Activated CD4-positive, alpha-beta T cell treated with anti-CD3 and anti-CD28 coated beads, Interleukin-2, Interleukin-4, amounts not matched to agents 100 ng/mL and 50 ng/mL, durations not matched to agents 16 hours and 8 hours (primary cell): ENCODE measurements at regions not wholly inside any gene's neighbourhood (a gene's known extent, or its start where the extent isn't known, plus 50 kb on each side); places are given as distances from the start of the nearest gene placed in this dataset.

Experiments
- DNase-seq: peaks from one replicate; pipeline ENCODE4 v3.0.0-alpha.2; 2020; ENCODE audit warnings: low spot score

DNA sequence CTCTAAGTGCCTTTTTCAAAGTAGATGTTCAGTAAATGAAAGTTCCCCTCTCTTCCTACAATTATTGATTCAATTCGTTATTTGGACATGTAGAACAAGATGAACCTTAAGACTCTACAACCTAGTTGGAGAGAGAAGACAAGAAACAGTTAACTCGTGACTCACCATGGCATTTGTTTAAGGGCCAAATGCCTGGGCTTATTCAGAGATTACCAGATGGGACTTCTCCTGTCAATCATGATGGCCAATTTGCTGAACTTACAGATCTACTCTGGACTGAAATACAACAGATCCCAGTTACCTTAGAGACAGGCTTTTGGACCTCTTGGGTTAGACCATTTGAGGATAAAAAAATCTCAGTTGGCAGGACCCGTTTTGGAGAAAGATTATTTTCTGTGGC lies 93.5 kb downstream of the C1orf94 start:
- DNase-seq, result no peak

DNA sequence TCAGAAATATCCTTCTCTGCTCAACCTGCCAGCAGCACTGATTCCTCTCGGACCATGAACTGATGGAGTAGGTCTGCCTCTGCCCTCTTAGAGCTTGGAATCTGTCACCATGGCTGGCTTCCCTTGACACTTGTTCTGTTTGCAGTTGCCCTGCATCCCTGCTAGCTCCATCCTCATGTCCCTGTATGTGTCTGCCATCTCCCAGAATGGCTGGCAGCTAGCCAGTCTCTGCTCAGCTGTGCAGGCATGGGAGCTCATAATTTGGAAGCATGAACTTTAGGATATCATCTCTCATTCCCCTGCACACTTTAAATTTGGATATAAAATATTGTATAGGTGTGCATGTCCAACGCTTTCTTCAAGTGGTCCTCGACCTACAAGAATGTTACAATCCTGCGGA lies 95.4 kb downstream of the C1orf94 start:
- no peak for DNase-seq

DNA sequence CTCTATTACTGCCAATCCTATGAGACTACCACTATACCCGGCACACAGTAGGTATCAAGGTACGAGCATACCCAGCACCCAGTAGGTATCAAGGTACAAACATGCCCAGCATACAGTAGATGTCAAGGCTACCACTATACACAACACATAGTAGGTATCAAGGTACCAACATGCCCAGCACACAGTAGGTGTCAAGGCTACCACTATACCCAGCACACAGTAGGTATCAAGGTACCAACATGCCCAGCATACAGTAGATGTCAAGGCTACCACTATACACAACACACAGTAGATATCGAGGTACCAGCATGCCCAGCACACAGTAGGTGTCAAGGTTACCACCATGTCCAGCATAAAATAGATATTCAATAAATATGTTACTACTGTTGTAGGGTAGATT lies 98.4 kb downstream of the C1orf94 start:
- DNase-seq, result no peak

DNA sequence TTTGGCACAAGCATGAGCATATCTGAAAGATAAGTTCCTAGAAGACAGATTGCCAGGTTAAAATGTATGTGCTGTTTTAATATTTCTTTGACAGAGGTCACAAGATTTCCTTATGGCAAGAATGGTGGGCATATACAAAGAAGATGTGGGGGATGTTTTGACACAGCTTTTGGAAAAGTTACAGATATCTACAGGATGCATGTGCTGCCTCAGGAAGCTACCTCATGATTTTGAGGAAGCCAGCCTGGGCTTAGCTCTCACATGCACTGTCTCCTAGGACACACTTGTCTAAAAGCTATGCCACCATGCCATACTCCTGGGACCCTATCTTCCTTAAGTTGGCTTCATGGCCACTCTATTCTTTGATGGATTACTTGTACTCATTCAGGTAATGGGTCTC lies 99.9 kb downstream of the C1orf94 start:
- no peak for DNase-seq

DNA sequence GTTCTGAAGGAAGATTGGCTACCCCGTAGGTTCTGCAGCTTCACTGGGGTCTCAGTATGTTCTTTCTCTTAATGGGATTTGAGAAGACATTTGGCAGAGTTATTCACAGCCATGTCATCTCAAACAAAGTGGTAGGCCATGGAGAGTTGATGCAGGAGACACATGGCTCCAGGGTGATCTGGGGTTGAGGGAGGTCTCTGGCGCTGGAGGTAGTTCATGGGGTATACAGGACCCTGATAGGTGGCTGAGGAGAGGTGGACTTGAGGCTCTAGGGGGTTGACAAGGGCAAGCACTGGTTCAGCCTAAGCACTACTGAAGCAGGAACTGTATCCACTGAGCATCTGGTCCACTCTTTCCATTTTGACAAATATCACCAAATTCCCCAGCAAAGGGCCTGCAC lies 100.4 kb downstream of the C1orf94 start:
- DNase-seq, result no peak

DNA sequence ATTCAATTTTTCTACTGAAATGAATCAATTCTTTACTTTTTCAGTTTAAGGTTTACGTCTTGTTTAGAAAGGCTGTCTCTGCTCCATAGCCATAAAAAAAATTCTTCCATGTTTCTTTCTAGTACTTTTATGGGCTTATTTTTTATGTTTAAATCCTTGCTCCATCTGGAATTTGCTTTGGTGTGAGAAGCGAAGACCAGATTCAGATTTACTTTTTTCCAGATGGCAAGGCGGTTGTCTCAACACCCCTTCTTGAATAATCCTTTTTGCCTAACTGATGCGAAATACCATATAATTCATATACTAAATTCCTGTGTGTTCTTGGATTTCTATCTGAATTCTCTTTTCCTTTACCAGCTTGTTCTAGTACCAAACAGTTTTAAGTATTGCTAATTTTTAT lies 101.5 kb downstream of the C1orf94 start:
- no peak for DNase-seq

DNA sequence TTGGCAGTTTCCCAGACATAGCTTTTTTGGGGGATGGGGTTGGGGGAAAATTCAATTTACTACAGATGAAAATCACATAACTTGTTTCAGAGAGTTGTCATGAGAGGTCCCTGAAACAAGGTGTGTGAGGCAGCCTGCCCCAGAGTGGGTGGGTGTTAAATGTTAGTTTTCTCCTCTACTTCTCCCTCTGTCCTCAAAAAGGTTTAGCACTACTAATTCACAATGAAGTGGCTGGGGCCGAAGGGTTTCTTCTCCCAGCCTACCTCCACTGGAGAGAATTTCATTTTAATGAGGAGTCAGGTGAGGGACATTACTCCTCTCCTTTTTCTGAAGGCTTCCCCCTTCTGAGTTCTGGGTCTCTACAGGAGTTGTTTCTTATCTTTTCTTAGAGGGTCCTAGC lies 103.3 kb downstream of the C1orf94 start:
- no peak for DNase-seq

DNA sequence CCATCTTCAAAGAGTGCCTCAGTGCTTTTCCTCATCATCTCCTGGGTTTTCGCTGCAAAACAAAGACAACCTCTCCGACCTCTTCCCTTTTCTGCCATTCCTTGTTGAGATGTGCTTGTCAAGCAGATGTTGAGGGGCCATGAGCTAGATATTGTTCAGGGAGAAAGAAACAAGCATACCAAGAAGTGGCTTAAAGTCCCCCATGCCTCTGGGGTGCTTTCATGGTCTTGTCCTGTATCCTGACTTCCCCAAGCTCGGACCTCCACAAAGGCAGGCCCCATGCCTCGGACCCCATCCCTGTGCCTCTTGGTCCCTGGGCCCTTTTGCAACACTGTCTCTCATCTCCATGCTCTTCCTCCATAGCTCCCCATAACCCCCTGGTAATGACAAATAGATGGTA lies 103.8 kb downstream of the C1orf94 start:
- DNase-seq, result no peak

DNA sequence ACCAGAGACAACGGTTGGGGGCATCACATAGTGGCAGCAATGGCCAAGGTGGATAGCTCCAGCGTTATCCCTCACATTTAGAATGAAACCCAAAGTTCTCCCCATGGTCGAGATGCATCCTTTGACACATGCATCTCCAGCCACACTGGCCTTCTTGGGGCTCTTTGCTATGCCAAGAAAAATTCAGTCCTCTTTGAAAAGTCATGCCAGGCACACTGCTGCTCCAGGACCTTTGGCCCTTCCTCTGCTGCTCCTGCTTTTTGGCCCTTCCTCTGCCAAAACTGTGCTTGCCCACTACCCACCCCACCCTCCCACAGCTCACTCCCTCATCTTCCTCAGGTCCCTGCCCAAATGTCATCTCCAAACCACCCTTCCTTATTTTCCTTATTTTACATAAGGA lies 106.4 kb downstream of the C1orf94 start:
- no peak for DNase-seq

DNA sequence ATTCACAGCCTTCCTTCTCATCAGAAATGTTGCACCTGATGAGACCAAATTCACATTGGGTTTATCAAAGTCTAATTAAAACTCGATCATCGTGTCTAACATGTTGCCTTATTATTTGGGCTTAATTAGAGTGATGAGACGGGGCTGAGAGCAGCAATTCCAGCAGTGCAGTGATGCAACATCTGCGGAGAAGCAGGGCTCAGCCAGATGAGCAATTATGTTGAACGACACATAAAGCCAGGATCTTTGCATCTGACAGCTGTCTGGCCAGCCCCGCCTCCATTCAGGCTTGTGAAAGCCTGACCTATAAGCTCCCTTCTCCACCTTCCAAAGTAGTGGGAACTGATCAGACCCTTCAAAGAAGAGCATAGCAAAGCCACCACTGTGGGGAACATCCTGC lies 109.8 kb downstream of the C1orf94 start:
- no peak for DNase-seq

DNA sequence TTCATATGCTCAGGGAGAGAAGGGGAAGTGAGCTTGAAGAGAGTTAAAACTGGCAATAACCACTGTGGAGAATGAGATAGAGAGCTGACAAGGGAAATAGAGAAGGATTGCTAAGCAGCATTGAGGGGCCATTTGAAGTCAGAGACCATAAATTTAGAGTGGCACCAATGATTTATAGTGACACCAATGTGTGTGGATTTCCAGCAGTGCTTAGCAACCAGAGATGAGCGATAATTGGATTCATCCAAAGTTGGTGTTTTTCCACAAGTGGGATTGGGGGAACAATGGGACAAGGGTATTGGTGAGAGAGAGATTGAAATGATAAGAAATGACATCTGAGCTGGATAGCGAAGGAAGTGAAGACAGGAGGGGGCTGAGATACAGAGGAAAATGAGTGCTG lies 114.1 kb downstream of the C1orf94 start:
- no peak for DNase-seq

DNA sequence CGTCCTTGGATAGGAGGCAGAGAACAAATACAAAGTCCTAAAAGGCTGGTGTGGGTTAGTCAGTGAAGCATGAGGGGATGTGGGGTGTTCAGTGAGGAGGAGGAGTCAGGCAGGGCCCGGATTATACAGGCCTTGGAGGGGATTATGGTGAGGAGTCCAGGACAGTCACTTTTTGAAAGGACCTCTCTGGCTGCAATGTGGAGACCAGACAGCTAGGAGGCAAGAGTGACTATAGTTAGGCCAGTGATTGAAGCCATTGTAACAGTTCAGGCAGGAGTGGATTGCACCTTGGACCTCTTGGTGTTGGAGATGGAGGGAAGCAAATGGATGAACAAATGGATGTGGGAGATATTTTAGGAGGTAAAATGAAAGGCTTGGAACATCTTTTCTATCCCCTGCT lies 115.8 kb downstream of the C1orf94 start:
- DNase-seq, result no peak

DNA sequence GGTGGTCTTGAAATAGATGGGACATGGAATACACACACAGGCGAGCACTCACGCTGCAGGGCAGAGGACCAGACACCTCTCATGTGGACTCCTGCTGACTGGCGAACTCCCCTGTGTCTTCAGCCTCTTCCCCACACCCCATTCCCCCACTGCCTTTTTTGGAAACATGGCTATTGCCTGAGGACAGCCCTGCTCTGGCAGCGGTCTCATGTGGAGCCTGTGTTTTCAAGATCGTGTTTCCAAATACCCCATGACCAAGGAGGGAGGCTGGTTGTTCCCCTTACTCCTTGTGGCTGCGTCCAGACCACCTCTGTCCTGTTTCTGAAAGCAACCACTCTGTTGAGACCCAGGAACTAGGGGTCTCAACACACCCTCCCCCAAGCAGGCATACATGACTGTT lies 119.4 kb downstream of the C1orf94 start:
- no peak for DNase-seq

DNA sequence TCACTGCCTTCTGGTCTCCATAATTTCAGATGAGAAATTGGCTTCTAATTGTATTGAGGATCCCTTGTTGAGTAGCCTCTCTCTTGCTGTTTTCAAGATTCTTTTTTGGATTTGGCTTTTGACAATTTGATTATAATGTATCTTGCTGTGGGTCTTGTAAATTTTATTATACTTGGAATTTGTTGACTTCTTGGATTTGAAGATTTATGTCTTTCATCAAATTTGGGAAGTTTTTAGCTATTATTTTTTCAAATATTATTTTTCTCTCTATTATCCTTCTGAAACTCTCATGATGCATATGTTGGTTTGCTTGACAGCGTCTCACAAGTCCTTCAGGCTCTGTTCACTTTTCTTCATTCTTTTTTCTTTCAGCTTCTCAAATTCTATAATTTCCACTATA lies 126.1 kb downstream of the C1orf94 start:
- DNase-seq, result no peak

DNA sequence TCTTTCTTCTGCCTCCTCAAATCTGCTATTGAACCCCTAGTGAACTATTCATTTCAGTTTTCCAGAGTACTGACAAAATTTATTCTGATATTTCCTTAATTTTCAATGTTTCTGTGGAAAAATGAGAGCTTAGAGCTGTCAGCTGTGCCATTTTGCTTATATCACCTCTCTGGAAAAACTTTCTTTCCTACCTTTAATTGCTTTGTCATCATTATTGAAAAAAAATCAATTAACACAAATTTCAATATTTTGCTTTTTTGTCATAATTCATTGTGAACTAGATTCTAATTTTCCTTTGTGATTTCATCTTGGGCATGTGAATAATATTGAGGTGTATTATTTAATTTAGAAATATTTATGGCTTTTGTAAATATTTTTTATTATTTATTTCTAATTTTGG lies 126.5 kb downstream of the C1orf94 start:
- no peak for DNase-seq

DNA sequence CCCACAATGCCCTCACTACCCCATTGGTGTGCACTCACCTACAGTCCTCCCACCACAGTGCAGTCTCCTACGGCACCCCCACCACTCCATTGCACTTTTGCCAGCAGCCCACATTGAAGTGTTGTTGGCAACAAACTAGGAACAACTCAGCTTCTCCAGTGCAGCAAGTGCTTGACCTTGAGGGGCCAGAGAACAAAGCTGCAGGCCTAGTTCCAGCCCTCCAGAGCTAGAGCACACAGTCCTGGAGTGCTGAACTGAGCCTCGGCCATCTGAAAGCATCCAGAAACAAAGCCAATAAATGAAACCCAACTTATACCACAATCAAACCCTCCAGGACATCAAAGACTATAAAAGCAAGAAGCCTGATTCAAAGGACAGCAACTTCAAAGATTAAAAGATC lies 129.9 kb downstream of the C1orf94 start:
- DNase-seq, result no peak

DNA sequence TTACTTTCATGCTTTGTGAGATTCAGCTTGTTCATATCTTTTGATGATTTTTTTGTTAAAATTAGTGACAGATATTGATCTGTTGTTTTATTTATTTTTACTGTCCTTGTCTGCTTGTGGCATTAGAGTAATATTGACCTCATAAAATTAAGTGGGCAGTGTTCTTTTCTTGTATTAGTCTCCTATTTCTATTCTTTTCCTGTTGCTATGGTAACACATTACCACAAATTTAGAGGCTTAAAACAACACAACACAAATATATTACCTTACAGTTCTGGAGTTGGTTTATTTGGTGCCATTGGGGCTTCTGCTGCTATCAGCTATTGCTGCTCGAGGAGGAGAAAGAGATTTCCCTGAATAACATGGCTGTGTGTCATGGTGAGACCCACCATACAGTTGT lies 135.7 kb downstream of the C1orf94 start:
- DNase-seq, result no peak

DNA sequence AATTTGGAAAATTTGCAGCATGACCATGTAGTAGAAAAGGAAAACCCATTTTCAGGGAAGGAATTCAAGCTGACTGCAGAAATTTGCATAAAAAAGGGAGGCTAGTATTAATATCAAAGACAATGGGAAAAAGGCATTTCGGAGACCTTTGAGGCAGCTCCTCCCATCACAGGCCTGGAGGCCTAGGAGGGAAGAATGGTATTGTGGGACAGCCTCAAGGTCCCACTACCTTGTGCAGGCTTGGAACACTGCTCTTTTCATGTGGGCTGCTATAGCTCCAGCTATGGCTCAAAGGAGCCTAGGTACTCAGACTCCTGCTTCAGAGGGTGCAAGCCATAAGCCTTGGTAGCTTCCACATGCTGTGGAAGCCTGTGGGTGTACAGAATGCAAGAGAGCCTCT lies 139.3 kb downstream of the C1orf94 start:
- DNase-seq, result no peak

DNA sequence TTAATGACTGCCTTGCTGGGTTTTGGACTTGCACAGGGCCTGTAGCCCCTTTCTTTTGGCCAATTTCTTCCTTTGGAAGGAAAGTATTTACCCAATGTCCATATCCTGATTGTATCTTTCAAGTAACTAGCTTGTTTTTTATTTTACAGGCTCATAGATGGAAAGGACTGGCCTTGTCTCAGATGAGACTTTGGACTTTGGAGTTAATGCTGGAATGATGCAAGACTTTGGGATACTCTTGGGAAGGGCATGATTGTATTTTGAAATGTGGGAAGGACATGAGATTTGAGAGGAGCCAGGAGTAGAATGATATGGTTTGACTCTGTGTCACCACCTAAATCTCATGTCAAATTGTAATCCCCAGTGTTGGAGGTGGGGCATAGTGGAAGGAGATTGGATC lies 140.1 kb downstream of the C1orf94 start:
- no peak for DNase-seq

DNA sequence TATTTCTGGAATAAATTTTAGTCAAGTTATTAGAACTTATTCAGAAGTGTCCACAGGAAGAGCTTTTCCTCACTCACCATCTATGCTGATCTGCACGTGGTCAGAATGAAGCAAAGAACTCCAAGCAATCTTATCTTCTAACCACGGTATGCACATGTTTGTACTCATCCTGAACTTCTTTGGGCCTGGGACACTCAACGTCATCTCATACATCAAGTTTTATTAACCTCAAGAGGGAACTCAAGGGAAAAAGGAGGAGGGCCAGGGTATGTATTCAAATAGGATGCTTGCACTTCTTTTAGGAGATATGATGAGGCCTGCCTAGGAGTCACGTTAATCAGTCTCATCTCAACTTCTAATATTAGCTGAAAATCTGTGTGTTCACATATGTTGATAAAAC lies 142.5 kb downstream of the C1orf94 start:
- DNase-seq, result no peak

DNA sequence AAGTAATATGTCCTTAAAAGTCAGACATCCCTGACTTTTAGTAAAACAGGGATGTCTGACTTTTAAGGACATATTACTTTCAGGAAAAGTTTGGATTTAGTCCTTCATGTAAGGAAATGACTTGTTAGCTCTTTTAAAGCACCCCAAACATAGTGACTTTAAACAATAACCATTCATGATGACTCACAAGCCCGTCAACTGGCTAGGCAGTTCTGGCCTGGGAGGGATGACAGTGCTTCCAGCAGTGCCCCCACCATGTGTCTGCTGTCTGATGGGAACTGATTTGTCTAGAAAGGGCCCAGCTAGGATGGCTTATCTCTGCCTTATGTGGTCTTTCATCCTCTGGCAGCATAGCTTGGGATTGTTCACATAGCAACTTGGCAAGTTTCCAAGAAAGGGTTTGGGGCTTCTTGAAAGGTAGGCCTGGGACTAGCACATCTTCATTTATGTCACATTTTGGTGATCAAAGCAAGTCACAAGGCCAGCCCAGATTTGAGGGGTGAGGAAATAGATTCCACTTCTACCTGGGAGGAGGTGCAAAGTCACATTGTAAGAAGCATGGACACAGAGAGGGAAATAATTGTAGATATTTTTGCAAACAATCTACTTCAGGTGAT lies 143.5 kb downstream of the C1orf94 start:
- DNase-seq, result no peak

DNA sequence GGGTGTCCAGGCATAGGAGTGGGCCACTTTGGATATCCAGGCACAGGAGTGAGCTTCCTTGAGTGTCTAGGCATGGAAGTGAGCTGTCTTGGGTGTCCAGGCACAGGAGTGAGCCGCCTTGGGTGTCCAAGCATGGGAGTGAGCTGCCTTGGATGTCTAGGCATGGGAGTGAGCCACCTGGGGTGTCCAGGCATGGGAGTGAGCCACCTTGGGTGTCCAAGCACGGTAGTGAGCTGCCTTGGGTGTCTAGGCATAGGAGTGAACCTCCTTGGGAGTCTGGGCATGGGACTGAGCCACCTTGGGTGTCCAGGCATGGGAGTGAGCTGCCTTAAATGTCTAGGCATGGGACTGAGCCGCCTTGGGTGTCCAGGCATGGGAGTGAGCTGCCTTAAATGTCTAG lies 146.3 kb downstream of the C1orf94 start:
- DNase-seq, result no peak

DNA sequence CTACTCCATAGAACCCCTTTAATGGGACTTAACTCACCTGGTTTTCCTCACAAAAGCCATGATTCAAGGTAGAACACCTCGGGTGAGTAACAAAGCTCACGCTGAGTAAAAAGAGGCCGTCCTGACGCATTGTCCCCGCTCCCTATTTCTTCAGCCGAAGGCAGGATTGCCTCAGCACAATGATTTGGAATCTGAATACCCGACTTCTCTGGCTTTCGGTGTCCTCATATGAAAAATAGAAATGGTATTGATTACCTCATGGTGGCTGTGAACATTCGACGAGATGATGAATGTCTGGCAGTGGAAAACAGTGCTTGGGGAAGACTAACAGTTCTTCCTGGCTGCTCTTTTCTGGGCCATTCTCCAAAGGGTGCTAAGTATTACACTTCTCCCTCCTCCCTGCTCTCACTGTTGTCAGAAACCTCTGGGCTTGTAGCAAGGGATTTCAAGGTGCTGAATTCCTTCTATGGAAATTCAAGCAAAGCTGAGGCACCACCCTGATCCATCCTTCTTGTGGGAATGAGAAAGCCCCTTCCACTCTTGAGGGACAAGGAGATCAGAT lies 148.3 kb downstream of the C1orf94 start:
- no peak for DNase-seq

DNA sequence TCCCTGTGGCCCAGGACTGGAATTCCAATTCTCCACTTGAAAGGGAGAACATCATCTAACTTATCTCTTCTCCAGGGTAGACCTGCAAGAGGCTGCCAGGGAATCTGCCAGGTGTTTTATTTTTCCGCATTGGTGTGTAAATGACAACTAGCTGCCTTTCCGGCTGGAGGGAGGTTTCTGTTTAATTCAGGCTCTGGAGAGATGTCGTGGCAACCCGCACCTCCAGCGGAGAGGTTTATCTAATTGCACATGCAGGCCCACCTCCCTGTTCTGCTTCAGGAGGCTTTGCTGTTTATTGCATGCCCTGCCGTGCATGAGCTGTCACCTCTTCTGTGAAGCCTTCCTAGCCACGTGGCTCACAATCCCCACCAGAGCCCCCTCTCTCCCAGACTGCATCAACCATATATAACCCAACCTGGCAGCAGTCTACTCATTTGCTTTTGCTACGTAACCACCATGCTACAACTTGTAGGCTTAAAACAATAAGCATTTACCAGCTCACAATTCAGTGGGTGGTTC lies 151.6 kb downstream of the C1orf94 start:
- no peak for DNase-seq
